Endodermal cell (in vitro differentiated cells): ENCODE measurements at regions not wholly inside any gene's neighbourhood (a gene's known extent, or its start where the extent isn't known, plus 50 kb on each side); places are given as distances from the start of the nearest gene placed in this dataset.
A peak's percentile ranks its signal among the peaks of the same experiment; 100 is the strongest.

Experiments used
- DNase-seq: peaks from one replicate; pipeline ENCODE4 v3.0.0-alpha.2; 2017
- H3K27ac ChIP-seq: 2 replicates; pipeline ENCODE4 v1.5.1; 2013; ENCODE audit warnings: mild to moderate bottlenecking, low read depth, low read length, moderate library complexity
- H3K27me3 ChIP-seq: 2 replicates; pipeline ENCODE4 v1.6.1; 2013; ENCODE audit warnings: mild to moderate bottlenecking, low read length, moderate library complexity; ENCODE audit not compliant: insufficient read depth, control insufficient read depth, poor library complexity, severe bottlenecking
- H3K36me3 ChIP-seq: 2 replicates; pipeline ENCODE4 v1.7.0; 2013; ENCODE audit warnings: mild to moderate bottlenecking, low read length, moderate library complexity; ENCODE audit not compliant: control insufficient read depth, insufficient read depth
- H3K4me1 ChIP-seq: one replicate; pipeline ENCODE4 v1.7.0; 2013; ENCODE audit warnings: low read length; ENCODE audit not compliant: control insufficient read depth, insufficient read depth
- H3K4me3 ChIP-seq: 2 replicates; pipeline ENCODE4 v1.5.1; 2013; ENCODE audit warnings: mild to moderate bottlenecking, low read length, moderate library complexity
- H3K9ac ChIP-seq: 2 replicates; pipeline ENCODE4 v1.6.1; 2013; ENCODE audit warnings: mild to moderate bottlenecking, low read length, moderate library complexity; ENCODE audit not compliant: poor library complexity, severe bottlenecking; ENCODE audit errors: extremely low read depth
- H3K9me3 ChIP-seq: 2 replicates; pipeline ENCODE4 v1.6.1; 2013; ENCODE audit warnings: mild to moderate bottlenecking, low read length, moderate library complexity; ENCODE audit not compliant: control insufficient read depth
- H3K27ac Mint-ChIP-seq: 2 replicates; pipeline ENCODE4 v1.8.0; 2020; ENCODE audit warnings: mixed read lengths
- H3K27me3 Mint-ChIP-seq: 2 replicates; pipeline ENCODE4 v1.8.0; 2021; ENCODE audit warnings: mild to moderate bottlenecking, mixed read lengths; ENCODE audit not compliant: insufficient read depth
- H3K36me3 Mint-ChIP-seq: 2 replicates; pipeline ENCODE4 v1.8.0; 2020; ENCODE audit warnings: low read depth, mixed read lengths
- H3K4me1 Mint-ChIP-seq: 2 replicates; pipeline ENCODE4 v1.8.0; 2020; ENCODE audit warnings: mixed read lengths
- H3K4me3 Mint-ChIP-seq: 2 replicates; pipeline ENCODE4 v1.8.0; 2020; ENCODE audit warnings: mild to moderate bottlenecking, moderate library complexity, mixed read lengths
- H3K9me3 Mint-ChIP-seq: 2 replicates; pipeline ENCODE4 v1.8.0; 2020; ENCODE audit warnings: mild to moderate bottlenecking, mixed read lengths
- CTCF ChIP-seq: fragments of 200-600 bp; sonication (generic); conservative IDR thresholded peaks from 2 replicates; pipeline ENCODE4 v1.5.0; 2021; ENCODE audit warnings: antibody characterized with exemption, mild to moderate bottlenecking
- WGBS, 2 experiments: methylation state at CpG; one replicate each; pipeline versions ENCODE4 v1.1.5 to v1.1.7; 2013; ENCODE audit warnings: missing lambda C conversion rate in 2 of 2, mixed read lengths in 1 of 2; ENCODE audit not compliant: insufficient coverage in 1 of 2, insufficient read length in 1 of 2; 5-methylcytosine and 5-hydroxymethylcytosine counted together

- H3K27ac ChIP-seq = no peak overlapping the region
These were observed 99.4 kb upstream of the PKDCC start for GRCh38 chr2:41948397-41948763.

GRCh38 chr2:41949091-41949882 lies 98.5 kb upstream of the PKDCC start:
- H3K36me3 Mint-ChIP-seq = no peaks in the 10 kb centered on the region
- H3K27me3 Mint-ChIP-seq = peaks cover 43% of the 10 kb centered on the region
- Histone ChIP-seq H3K4me1 (peaks cover 27% of the 10 kb centered on the region), H3K9ac (no peak overlapping the region), H3K4me3 (no peak overlapping the region), H3K27ac (no peak overlapping the region), H3K9me3 (no peaks in the 10 kb centered on the region), H3K27me3 (peaks cover 20% of the 10 kb centered on the region), H3K36me3 (no peaks in the 10 kb centered on the region)
- H3K4me1 Mint-ChIP-seq = peaks cover 49% of the 10 kb centered on the region
- no peak for TF ChIP-seq CTCF
- no peak for DNase-seq
- H3K4me3 Mint-ChIP-seq = peak overlapping the region; percentile 36
- peak overlapping the region; percentile 86 for H3K27ac Mint-ChIP-seq
- no peaks in the 10 kb centered on the region for H3K9me3 Mint-ChIP-seq
- WGBS, 2 experiments = 56 to 66% methylated on average over 4 to 7 of the region's 7 CpGs

More at GRCh38 chr2:41948397-41948763, 99.4 kb upstream of the PKDCC start:
- peak; percentile 82 for DNase-seq
- Histone ChIP-seq H3K4me1 (peaks cover 27% of the 10 kb centered on the region), H3K36me3 (no peaks in the 10 kb centered on the region), H3K9ac (peak overlapping the region; percentile 31), H3K9me3 (no peaks in the 10 kb centered on the region), H3K4me3 (peak overlapping the region; percentile 71), H3K27me3 (peaks cover 20% of the 10 kb centered on the region)
- Mint-ChIP-seq H3K27ac (peak overlapping the region; percentile 86), H3K4me1 (peaks cover 52% of the 10 kb centered on the region), H3K4me3 (peak overlapping the region; percentile 36), H3K36me3 (no peaks in the 10 kb centered on the region), H3K9me3 (no peaks in the 10 kb centered on the region), H3K27me3 (peaks cover 50% of the 10 kb centered on the region)
- 8 to 14% methylated on average over 3 of the region's 3 CpGs for WGBS, 2 experiments
- TF ChIP-seq CTCF = no peak

GRCh38 chr2:41949883-41950665 lies 97.7 kb upstream of the PKDCC start:
- Histone ChIP-seq H3K4me3 (no peak overlapping the region), H3K27ac (no peak overlapping the region), H3K36me3 (no peaks in the 10 kb centered on the region), H3K4me1 (peaks cover 27% of the 10 kb centered on the region), H3K27me3 (peaks cover 14% of the 10 kb centered on the region), H3K9me3 (no peaks in the 10 kb centered on the region), H3K9ac (no peak overlapping the region)
- no peak for DNase-seq
- H3K36me3 Mint-ChIP-seq = no peaks in the 10 kb centered on the region
- no peak for TF ChIP-seq CTCF
- H3K4me3 Mint-ChIP-seq = peak overlapping the region; percentile 36
- peaks cover 36% of the 10 kb centered on the region for H3K27me3 Mint-ChIP-seq
- WGBS, 2 experiments = 73 to 85% methylated on average over 2 to 4 of the region's 4 CpGs
- peak overlapping the region; percentile 86 for H3K27ac Mint-ChIP-seq
- H3K9me3 Mint-ChIP-seq = no peaks in the 10 kb centered on the region
- H3K4me1 Mint-ChIP-seq = peaks cover 49% of the 10 kb centered on the region
